Right ventricle myocardium superior (tissue), 1 donor: ENCODE measurements at regions not wholly inside any gene's neighbourhood (a gene's known extent, or its start where the extent isn't known, plus 50 kb on each side); places are given as distances from the start of the nearest gene placed in this dataset.
"Not testable (repeated sequence)": the region's sequence is repeated elsewhere in the genome, so short reads cannot be mapped to it uniquely, and the experiment has no call there.

Experiments
- ATAC-seq: fragments of 200-7000 bp; cut with Tn5 transposase; one replicate; pipeline ENCODE4 v1.9.1; 2020; ENCODE audit warnings: mild to moderate bottlenecking; ENCODE audit not compliant: poor library complexity
- DNase-seq: peaks from one replicate; pipeline ENCODE4 v3.0.0-alpha.2; 2020
- intact Hi-C: fragments of 100-400 bp; cut with DNase I; formaldehyde crosslinking; loops from one replicate; pipeline ENCODE4 v1.11.2; 2022
- donor health status: DM: no; HTN: yes; CAD: no; lungs with severe emphysema.

GRCh38 chr9:66046992-66047391 is 310.0 kb downstream of the FOXD4L4 start:
- intact Hi-C loops, DNase-seq, ATAC-seq: not testable (repeated sequence)

DNA sequence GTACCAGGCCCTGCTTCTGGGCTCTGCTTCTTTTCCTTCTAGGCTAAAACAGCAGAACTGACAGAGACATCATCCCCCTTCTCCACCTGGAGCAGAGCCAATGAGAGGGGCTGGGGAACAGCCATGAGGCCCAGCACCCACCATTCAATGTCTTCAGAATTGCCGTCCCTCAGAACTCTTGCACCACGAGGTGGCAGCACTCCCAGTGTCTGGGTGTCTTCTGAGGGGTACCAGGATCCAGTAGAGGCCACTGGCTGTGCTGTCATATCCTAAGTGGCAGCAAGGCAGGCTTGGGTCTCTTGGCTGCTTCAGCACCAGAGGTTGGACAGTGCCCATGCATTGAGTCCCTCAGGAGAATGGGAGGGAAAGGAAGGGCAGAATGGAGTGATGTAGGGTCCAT is 312.8 kb downstream of the FOXD4L4 start:
- intact Hi-C loops, ATAC-seq, DNase-seq: not testable (repeated sequence)

- DNase-seq, ATAC-seq, intact Hi-C loops: not testable (repeated sequence)
Measured at GRCh38 chr9:66054705-66055104, 317.8 kb downstream of the FOXD4L4 start.

- intact Hi-C loops, ATAC-seq, DNase-seq: not testable (repeated sequence)
Measured at GRCh38 chr9:66060681-66061080, 323.7 kb downstream of the FOXD4L4 start.

GRCh38 chr9:66063822-66064221 is 326.9 kb downstream of the FOXD4L4 start:
- DNase-seq = peak; percentile 2
- ATAC-seq, intact Hi-C loops: not testable (repeated sequence)

- ATAC-seq, intact Hi-C loops: not testable (repeated sequence)
- peak; percentile 44 for DNase-seq
Measured at GRCh38 chr9:66065735-66066134, 328.8 kb downstream of the FOXD4L4 start.

- intact Hi-C loops, ATAC-seq: not testable (repeated sequence)
- peak; percentile 32 for DNase-seq
Measured at GRCh38 chr9:66067231-66067630, 330.3 kb downstream of the FOXD4L4 start.

- ATAC-seq, intact Hi-C loops, DNase-seq: not testable (repeated sequence)
Measured at GRCh38 chr9:66068451-66068989, 331.6 kb downstream of the FOXD4L4 start.

DNA sequence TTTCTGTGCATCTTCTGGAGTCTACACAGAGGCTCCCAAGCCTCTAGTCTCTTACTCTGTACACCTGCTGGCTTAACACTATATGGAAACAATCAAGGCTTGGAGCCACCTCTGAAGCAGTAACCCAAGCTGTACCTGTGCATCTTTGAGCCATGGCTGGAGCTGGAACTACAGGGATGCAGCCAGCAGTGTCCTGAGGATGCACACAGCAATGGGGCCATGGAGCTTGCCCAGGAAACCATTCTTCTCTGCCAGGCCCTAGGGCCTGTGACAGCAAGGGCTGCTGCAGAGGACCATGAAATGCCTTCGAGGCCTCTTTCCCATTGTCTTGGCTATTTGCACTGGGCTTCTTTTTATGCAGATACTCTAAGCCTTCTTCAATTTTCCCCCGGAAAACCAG is 332.1 kb downstream of the FOXD4L4 start:
- DNase-seq = peak; percentile 14
- ATAC-seq, intact Hi-C loops: not testable (repeated sequence)

- ATAC-seq, DNase-seq, intact Hi-C loops: not testable (repeated sequence)
Measured at GRCh38 chr9:66073111-66073510, 336.2 kb downstream of the FOXD4L4 start.

DNA sequence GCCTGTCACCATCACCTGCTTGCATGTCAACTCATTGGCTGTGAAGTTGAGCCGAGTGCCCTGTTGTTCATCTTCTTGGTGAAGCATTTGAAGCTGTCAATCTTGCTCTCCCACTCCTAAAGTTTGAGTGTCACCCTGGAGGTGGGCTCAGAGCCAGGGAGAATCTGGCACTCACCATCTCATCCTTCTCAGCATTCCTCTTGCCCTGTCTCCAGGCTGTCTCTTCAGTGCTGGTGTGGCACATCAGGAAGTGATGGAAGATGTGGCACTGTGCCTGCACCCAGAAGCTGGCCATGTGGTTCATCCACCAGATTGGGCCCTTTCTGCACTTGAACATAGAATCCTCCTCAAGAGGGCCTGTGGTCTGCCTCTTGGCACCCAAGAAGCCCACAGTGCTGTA is 345.9 kb downstream of the FOXD4L4 start:
- DNase-seq, ATAC-seq, intact Hi-C loops: not testable (repeated sequence)
